NT2/D1 (cell line): ENCODE measurements at regions not wholly inside any gene's neighbourhood (a gene's known extent, or its start where the extent isn't known, plus 50 kb on each side); places are given as distances from the start of the nearest gene placed in this dataset.

ENCODE experiments used
- SUZ12 ChIP-seq: IDR thresholded peaks from 2 replicates; pipeline ENCODE4 v1.6.1; 2011; ENCODE audit not compliant: insufficient read length, insufficient read depth; ENCODE audit errors: extremely low read depth
- YY1 ChIP-seq: IDR thresholded peaks from 2 replicates; pipeline ENCODE4 v1.6.1; 2011; ENCODE audit not compliant: insufficient read length, insufficient read depth
- ZNF274 ChIP-seq: IDR thresholded peaks from 2 replicates; pipeline ENCODE4 v1.6.1; 2011; ENCODE audit warnings: mild to moderate bottlenecking, low read depth, low read length

- no peak for TF ChIP-seq YY1
- no peak for TF ChIP-seq ZNF274
- TF ChIP-seq SUZ12: no peak
Observed at GRCh38 chr2:153072077-153072476, 353.7 kb downstream of the ARL6IP6 start.
